ENCODE measurements at regions not wholly inside any gene's neighbourhood (a gene's known extent, or its start where the extent isn't known, plus 50 kb on each side); places are given as distances from the start of the nearest gene placed in this dataset.

DNA sequence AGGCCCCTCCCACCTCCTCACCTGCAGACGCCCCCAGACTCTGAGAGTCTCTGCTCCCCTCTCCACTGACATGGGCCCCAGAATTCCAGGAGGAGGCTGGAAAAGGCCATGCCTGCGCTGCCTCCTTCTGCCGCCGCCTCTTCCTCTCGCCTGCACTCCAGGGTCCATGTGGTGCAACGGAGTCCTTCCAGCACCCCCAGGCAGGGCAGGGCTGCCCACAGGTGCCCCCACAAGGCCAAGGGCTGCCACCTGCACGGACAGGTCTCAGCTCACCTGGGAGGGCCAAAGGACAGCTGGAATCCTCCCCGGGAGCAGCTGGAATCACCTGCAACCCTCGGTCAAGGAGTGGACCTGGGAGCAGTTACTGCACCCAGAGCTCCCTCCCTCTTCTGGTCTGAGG is 194.9 kb downstream of the RBFOX3 start:
- DNase-seq = no peak

DNA sequence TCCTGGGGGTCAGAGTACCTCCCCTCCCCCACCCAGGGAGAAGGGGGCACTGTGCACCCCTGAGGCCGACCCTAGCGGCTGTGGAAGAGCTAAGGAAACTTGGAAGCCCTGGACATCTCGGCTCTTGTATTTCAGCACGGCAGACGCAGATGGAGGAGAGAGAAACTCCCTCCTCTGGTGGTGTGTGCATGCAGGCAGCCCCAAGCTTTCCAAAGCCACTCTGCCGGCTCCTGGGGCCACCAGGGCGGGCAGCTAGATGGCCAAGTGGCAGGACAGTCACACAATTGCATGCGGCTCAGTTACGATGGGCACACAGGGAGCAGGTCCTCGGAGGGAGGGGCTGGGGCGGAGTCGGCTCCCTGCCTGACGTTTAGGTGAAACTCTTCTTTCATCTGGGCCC is 195.5 kb downstream of the RBFOX3 start:
- DNase-seq = no peak

DNA sequence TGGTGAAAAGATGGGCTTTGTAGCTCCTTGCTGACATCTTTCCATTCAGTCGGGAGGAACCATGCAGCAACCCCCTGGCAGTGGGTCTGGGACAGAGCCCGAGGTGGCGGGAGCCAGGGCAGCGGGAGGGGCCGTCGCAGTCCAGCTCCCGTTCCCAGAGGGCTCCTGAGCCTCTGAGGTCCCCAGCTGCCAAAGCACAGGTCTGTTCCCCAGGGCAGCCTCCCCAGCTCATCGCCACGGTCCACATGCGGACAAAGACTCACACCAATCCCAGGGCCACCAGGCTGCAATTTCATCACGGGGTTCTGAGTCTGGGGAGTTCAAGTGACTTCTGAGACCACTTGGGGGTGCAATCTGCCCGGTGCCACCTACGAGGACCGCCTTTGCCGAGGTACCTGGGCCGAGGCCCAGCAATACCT is 196.0 kb downstream of the RBFOX3 start:
- DNase-seq = no peak

DNA sequence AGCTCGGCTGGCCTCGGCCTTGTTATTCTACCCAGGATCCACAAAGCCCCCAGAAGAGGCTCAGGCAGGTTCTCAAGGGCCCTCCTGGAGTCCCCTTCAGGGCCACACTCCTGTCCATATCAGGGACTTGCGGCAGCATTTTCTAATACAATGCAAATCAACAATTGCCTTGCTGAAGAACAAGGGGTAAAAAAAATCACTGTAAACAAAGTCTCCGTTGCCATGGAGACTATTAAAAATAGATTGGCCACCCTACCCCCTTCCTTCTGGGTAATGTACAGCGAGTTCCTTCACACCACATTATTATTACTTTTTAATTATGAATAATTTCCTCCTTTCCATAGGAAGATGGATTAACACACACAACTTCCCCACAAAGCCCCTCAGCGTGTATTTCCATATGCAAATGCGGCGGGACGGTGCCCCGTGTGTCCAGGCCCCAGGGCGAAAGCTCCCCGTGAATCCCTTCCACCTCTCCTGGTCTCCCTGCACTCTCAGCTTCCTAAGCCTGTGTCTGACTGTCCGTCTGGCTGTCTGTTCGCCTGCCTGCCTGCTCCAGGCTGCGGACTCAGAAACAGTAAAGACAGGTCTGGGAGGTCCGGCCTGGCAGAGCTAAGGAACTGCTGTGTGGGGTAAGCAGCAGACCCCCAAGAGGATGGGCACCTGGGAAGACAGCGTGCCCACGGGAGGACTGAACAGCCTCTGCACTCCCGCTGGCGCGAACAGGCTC is 196.6 kb downstream of the RBFOX3 start:
- no peak for DNase-seq

DNA sequence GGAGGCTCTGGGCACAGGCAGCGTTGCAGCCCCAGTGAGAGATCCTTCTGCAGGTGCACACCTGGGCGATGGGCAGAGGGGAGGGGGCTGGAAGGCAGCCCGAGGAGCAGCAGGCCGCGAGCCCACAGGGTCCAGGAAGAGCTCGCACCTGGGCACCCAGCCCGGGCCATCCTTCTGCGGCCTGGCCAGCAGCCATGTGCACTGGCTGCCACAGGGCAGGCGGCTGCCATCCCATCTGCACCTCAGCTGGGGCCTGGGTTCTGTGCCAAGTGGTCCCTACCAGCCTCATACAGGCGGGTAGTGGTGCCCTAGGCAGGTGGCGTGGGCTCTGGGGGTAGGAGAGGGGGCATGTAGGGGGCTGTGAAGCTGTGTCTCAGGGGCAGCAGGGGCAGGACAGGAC is 197.2 kb downstream of the RBFOX3 start:
- no peak for DNase-seq

DNA sequence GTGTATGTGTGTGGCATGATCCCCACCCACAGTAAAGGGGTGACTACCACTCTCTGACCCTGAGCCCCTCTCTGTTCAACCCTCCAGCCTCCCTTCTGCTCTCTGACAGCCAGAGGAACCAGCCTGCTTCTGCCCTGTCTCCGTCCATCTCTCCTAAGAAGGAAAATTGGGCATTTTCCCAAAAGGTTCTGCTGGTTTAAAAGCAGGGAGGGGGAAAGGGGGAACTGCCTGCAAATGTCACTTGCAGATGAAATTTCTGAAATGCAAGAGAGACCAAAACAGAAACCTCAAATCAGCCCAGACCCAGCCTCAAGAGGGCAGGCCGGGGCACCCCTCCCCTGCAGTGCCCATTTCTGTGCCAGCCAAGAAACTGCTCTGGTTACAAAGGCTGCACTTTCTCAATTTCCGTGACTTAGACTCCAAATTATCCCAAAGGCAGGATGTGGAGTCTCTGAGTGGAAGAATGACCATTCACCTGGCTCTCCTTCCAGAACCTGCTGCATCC is 197.9 kb downstream of the RBFOX3 start:
- DNase-seq = no peak

DNA sequence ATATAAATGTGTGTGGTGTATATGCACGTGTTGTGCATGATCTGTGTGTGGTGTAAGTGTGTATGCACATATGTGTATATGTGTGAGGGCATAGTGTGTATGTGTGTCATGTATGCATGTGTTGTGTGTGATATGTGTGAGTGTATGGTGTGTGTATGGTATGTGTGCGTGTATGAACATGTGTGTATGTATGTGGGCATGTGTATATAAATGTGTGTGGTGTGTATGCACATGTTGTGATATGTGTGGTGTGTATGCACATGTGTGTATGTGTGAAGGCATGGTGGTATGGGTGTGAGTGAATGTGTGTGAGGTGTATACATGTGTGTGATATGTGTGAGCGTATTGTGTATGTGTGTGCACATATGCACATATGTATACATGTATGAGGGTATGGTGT is 198.7 kb downstream of the RBFOX3 start:
- no peak for DNase-seq

DNA sequence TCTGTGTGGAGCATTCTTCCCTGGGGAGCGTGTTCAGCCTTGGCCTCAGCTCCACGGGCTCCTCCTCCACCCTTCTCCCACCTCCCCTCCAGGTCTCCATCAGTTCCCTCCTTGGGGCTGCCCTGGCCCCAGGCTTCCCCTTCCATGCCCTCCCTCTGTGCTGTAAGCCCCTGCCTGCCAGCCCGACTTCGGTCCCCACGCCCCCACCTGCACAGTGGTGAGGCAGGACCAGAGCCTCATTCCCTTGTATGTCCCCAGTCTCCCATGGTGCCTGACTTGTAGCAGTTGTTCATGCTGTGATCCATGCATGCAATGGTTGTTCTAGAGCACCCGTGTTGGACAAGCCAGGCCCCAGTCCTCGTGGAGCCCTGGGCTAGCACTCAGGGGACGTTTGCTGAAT is 199.4 kb downstream of the RBFOX3 start:
- DNase-seq = no peak

DNA sequence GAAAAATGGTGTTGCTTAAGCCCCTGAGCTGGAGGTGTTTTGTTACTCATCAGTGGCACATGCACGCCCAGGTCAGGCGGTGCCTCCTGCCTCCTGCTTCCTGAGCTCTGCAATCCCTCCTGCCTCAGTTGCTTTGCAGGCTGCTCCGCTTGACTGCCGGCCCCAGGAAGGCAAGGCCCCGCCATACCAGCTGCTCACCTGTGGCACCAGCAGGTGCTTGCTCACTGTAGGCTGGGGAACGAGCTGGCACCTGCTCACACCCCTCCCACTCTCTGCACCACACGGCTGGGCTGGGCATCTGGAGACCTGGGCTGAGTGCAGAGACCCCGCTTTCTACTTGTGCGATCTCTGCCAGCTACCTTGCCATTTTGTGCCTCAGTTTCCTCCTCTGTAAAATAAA is 200.2 kb downstream of the RBFOX3 start:
- no peak for DNase-seq

DNA sequence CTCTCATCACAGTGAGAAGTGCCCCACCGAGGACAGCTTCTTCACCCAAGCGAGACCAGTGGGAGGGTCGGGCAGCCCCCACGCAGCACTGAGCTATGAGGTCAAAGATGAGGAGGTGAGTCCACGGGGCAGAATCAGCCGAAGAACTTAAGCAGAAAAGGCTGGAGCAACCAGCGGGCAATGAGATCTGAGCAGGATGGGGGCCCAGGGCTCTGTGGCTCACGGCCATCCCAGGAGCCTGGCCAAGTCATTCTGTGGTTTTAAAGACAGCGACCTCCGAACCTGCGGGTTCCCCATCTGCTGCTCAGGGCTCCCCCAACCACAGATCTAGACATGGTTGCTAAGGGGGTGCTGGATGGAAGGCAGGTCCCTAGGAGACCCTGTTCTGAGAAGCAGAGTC is 202.6 kb downstream of the RBFOX3 start:
- DNase-seq = no peak

DNA sequence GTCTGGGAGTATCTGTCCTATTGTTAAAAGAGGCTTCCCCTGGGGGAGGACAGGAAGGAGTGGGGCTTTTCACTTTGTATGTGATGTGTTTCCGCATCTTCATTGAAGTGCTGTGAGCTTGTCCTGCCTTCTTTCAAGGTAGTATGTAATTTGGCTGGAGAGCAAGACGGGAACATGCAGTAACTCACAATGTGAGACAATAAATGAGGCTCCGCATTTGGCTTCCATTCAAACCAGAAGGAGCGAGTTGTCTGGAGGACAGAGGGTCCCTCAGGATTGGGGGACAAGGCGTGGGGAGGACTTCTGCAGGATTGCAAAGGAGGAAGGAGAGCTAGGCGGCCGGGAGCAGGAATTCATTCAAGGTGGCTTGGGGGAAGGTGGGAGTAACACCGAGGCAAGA is 203.5 kb downstream of the RBFOX3 start:
- DNase-seq = no peak

DNA sequence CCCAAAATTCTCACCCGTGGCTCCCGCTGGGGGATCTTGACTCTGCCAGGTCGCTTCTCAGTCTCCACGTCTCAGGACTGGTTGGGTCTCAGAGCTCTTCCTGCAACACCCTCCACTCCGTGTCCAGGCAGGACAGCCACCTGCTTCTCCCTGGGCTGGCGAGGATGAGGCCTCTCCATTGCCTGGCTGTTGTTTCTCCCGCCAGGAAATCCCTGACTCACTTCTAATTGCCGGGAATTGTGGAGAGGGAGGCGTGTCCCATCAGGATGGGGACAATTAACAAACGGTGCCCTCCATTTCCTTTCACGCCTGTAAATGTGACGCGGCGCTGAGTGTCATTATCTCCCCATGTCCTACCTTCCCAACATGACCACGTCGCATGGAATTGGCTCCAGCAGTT is 204.5 kb downstream of the RBFOX3 start:
- no peak for DNase-seq

DNA sequence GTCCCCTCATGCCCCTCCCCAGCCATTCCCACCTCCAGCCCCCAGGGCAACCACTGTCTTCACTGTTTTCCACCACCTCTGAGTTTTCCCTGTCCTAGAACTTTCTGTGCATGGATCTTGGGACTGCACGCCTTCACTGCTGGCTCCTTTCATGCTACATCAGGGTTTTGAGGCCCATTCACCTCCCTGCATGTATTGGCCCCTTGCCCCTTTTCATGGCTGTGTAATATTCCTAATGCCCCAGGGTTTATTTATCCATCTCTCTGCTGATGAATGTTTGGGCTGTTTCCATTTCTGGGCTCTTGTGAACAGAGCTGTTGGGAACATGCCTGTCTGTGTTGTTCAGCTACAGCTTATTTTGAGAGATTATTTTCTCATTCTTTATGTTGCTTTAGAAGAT is 205.0 kb downstream of the RBFOX3 start:
- DNase-seq = no peak

DNA sequence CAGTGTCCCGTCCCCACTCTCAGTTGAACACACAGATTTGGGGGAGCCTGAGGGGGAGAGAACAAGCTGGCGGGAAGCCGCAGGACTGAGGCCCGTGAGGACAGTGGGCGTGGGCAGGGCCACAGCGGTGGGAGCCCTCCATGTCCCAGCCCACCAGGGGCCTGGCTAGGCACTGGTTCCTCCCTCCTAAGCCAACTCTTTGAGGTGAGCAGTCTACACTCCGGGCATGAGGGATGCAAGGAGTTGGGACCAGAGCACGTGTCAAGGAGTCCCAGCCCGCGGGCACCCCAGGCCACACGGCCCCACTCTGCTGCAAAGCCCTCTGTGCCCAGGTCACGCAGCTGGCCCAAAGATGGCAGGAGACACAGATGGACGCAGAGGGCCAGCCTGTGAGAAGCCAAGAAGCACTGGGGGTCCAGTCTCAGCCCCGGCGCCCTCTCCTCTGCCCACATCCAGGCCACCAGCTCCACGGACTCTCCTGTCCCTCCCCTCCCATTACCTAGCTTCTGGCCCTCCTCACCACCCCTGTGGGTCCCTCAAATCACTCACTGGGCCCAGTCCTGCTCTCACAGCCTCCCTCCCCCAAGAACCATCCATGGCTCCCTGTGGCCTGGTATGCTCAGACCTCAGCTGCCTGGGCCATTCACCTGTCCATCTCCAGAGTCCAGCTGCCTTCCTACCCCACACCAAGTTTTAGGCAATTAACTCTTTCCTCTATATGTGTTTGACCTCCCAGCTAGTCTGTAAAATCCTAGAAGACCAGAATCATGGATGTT is 206.5 kb downstream of the RBFOX3 start:
- no peak for DNase-seq

DNA sequence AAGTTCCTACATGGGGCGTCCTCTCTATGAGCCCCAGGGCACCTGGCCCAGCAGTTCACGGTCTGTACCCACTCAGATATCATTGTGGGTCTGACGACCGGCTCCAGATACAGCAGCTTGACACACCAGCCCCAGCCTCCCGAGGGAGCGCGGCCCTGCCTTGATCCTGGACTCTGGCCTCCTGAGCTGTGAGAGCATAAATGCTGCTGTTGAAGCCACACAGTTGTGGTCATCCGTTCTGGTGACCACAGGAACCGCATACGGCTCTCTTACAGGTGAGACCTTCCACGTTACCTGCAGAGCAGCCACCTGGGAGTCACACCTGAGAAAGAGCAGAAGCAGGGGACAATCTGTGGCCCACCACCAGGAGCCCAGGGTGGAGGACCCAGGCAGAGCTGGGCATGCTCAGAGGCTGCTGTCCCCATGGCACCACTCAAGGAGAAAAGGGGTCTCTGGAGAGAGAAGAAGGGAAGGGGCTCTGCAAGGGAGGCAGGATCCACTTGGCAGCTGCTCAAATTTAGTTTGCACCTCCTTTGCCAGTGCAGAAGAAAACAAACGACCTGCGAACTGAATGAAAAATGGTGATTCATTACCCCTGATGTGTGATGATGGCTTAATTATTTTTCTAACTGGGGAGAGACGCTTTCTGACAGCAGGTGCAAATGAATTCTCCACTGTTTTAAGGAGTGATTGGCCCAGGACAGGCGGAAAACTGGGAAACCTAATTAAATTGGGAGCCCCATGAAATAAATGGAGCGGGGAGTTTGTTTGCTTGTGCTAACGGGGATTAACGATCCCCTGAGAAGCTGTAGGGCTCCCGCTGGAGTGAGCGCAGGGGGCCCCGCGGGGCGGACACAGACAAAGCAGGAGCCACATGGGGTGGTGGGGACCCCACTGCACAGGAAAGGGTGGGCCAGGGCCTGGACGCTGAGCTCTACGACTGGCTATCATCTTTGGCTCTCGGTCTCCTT is 208.9 kb downstream of the RBFOX3 start:
- DNase-seq = no peak

DNA sequence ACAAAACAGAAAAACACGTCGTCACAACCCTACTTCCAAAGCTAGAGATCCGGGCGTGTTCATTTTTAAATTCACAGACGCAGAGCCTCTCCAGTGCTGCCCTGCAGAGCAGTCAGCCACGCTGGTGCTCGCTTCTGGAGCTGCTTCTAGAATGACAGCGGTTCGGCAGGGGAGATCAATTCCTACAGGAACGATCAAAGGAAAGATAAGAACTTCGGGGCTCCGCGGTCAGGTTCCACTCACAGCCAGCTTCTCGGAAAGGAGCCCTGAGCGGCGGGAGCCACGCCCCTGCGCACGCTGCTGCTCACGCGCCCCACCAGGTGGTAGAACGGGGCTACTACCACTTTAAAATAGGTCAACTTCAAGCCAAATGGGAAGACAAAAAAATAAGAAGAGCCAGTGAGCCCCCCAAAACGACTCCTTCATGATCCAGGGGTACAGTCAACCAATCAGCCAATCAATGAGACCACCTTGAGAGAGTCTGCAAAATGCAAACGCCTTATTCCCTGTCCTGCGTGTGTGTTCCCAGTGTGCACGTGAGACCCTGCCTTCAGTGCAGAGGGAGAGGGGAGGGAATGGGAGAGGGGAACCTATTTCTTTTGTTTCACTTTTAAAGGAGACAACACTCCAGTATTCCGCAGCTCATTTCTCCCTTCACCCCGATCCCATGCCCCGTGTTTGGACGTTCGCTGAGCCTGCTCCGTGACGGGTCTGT is 209.7 kb downstream of the RBFOX3 start:
- no peak for DNase-seq

DNA sequence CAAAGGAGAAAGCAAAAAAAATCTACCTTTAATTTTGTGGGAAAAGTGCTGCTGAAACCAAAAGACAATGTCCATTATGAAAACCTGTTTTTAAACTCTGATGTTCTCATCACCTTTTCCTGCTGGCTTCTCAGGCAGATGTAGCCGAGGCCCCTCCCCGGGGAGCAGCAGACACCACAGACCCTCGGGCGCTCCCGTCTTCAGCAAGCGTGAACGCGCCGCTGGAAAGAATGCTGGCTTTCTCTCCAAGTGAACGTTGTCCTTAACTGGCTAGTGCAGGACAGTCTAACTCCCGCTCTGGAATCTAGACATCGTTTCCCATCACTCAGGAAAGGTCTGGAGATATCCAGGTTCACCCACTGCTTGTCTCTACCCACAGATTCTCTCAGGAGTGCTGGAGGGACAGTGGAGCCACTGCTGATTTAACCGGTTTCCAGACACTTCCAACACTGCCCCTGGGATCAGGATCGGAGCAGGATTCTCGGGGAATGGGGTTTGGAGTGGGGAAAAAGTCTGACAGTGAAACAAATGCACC is 211.2 kb downstream of the RBFOX3 start:
- no peak for DNase-seq

DNA sequence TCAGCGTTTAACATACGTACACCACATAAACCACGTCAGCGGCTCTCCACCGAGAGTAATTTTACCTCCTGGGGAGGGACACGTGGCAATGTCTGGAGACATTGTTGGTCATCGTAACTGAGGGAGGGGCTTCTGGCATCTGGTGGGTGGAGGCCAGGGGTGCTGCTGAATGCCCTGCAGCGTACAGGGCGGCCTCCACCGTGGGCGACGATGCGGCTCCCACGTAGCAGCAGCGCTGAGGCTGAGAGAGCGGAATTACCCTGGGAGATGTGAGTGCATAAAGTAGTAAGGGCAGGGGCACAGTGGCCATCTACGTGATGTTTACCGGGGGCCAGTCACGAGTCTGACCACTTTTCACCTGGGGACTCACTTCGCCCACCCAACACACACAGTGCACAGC is 212.4 kb downstream of the RBFOX3 start:
- DNase-seq = no peak

DNA sequence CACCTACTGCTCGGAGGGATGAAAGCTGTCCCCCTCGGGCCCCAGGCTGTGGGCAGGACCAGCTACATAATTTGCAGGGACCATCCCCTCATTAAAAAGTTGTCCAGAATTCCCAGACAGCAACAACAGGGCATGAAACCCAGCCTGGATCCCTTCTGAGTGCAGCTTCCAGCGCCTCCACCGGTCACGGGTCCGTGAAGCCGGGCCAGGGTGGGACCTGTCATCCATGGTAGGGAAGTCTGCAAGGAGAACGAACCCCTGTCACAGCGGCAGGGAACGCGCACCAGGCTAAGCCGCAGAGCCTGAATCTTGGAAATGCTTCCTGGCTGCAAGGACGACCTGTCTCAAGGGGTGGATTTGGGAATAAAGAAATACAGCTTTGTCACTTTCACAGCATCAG is 214.2 kb downstream of the RBFOX3 start:
- DNase-seq = no peak

DNA sequence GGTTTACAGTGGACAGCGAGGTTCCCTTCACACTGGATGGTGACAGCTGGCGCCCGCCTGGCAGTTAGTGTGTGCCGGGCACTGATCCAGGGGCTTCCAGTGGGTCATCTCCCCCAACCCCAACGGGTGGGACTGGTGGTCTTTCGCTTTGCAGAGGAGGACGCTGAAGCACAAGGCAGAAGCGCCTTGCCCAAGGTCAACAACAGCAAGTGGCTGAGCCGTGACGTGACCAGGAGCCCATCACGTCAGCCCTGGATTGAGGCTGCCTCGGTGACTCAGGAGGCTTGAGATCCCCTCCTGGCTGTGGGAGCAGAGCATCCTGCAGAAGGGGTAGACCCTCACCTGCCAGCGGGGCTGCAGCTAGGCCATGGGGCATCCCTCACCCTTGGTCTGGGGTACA is 215.3 kb downstream of the RBFOX3 start:
- DNase-seq = no peak

DNA sequence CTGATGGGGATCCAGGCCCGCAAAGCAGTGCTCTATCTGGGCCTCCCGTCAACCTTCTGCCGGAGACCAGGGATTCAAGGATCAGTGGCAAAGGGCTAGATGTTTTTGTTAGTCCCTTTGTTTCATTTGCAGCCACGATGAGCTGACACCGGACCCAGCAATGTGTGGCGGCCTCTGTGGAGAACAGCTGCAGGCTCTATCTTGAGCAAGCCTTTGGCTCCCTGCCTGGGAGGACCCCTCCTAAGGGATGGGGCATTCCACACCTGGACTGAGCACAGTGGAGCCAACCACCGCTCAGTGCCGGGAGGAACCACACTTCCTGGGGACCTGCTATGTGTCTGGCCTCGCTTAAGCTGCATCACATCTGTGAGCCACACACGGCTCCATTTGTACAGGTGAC is 215.8 kb downstream of the RBFOX3 start:
- no peak for DNase-seq

DNA sequence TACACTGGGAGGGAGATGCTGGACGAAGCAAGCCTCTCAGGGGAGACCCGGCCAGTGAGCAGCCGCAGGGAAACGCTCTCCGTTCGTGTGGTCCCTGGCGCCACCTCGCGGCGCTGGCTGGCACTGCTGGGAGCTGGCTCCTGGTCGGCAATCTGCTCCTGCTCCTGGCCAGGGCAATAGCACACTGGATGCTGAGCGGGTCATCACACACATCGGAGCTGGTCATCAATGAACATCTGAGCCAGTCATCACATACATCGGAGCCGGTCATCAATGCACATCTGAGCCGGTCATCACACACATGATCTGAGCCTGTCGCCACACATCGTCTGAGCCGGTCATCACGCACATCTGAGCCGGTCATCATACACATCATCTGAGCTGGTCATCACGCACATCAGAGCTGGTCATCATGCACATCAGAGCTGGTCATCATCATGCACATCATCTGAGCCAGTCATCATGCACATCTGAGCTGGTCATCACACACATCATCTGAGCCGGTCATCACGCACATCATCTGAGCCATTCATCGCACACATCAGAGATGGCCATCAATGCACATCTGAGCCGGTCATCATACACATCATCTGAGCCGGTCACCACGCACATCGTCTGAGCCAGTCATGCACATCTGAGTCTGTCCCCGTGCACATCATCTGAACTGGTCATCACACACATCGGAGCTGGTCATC is 217.3 kb downstream of the RBFOX3 start:
- DNase-seq = peak; percentile 63
